Upper lobe of right lung (tissue), 1 donor: ENCODE measurements at regions not wholly inside any gene's neighbourhood (a gene's known extent, or its start where the extent isn't known, plus 50 kb on each side); places are given as distances from the start of the nearest gene placed in this dataset.
"Not testable (repeated sequence)": the region's sequence is repeated elsewhere in the genome, so short reads cannot be mapped to it uniquely, and the experiment has no call there.

Experiments
- ATAC-seq: fragments of 200-7000 bp; cut with Tn5 transposase; one replicate; pipeline ENCODE4 v1.9.1; 2020; ENCODE audit warnings: mild to moderate bottlenecking, moderate library complexity
- DNase-seq: peaks from one replicate; pipeline ENCODE4 v3.0.0-alpha.2; 2020
- H3K27ac ChIP-seq: fragments of 200-600 bp; one replicate; pipeline ENCODE4 v1.8.0; 2022
- H3K27me3 ChIP-seq: fragments of 200-600 bp; one replicate; pipeline ENCODE4 v1.8.0; 2022; ENCODE audit warnings: mild to moderate bottlenecking
- H3K36me3 ChIP-seq: fragments of 200-600 bp; one replicate; pipeline ENCODE4 v1.8.0; 2022
- H3K4me1 ChIP-seq: fragments of 200-600 bp; one replicate; pipeline ENCODE4 v1.8.0; 2022
- H3K4me3 ChIP-seq: fragments of 200-600 bp; one replicate; pipeline ENCODE4 v1.8.0; 2022; ENCODE audit warnings: mild to moderate bottlenecking
- H3K9me3 ChIP-seq: fragments of 200-600 bp; one replicate; pipeline ENCODE4 v1.8.0; 2022
- intact Hi-C: fragments of 100-400 bp; cut with DNase I; formaldehyde crosslinking; loops from one replicate; pipeline ENCODE4 v1.11.0; 2022
- TF ChIP-seq, protein P1 (sequence below): fragments of 200-600 bp; IDR thresholded peaks from one replicate; pipeline ENCODE4 v1.8.0; 2022; ENCODE audit warnings: antibody characterized with exemption
- donor health status: DM: no; HTN: yes; CAD: no; lungs with severe emphysema.

DNA sequence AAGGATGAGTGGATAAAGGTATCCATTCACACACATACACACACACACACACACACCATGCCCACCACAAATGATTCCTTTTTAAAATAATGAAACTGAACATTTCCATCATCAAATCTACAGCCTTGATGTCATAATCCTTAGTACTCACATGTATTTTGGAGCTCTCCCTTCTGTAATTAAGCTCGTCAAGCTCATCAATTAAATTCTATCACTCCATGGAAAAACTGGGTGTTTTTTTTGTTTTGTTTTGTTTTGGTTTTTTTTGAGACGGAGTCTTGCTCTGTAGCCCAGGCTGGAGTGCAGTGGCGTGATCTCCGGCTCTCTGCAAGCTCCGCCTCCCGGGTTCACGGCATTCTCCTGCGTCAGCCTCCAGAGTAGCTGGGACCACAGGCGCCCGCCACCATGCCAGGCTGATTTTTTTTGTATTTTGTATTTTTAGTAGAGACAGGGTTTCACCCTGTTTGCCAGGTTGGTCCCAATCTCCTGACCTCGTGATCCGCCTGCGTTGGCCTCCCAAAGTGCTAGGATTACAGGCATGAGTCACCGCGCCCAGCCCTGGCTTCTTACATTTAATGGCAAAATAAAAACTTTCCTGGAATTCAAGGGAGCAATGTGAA lies 78.6 kb upstream of the RGPD4 start:
- H3K4me1 ChIP-seq, result no peaks in the 10 kb centered on the region
- H3K27ac ChIP-seq, result no peak overlapping the region
- intact Hi-C loops, result no loop called here
- H3K9me3 ChIP-seq, result no peaks in the 10 kb centered on the region
- no peaks in the 10 kb centered on the region for H3K27me3 ChIP-seq
- no peak for ATAC-seq
- no peak for DNase-seq
- no peak overlapping the region for H3K4me3 ChIP-seq
- H3K36me3 ChIP-seq, result no peaks in the 10 kb centered on the region
- TF ChIP-seq, protein P1, sequence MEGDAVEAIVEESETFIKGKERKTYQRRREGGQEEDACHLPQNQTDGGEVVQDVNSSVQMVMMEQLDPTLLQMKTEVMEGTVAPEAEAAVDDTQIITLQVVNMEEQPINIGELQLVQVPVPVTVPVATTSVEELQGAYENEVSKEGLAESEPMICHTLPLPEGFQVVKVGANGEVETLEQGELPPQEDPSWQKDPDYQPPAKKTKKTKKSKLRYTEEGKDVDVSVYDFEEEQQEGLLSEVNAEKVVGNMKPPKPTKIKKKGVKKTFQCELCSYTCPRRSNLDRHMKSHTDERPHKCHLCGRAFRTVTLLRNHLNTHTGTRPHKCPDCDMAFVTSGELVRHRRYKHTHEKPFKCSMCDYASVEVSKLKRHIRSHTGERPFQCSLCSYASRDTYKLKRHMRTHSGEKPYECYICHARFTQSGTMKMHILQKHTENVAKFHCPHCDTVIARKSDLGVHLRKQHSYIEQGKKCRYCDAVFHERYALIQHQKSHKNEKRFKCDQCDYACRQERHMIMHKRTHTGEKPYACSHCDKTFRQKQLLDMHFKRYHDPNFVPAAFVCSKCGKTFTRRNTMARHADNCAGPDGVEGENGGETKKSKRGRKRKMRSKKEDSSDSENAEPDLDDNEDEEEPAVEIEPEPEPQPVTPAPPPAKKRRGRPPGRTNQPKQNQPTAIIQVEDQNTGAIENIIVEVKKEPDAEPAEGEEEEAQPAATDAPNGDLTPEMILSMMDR, result no peak

DNA sequence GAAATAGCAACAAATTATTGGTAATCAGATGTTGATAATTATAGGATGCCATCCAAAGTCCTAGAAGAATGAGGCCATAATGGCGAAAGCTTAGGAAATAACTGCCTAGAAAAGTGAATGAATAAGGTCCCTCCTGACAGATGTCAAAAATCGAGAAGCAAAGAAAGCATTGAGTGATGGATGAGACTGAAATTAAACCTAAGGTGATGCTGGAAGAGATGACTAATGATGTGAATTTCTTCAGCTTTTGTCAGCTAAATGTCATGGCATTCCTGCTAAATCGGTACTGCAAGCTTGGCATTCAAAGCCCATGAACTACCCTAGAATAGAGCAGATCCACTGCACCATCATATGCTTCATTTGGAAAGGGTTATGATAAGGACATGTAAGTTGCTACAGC lies 74.8 kb upstream of the RGPD4 start:
- intact Hi-C loops, result no loop called here

GRCh38 chr2:107753806-107754205 lies 72.9 kb upstream of the RGPD4 start:
- DNase-seq, ATAC-seq, H3K4me1 ChIP-seq, H3K27ac ChIP-seq, H3K27me3 ChIP-seq, H3K4me3 ChIP-seq, intact Hi-C loops, H3K9me3 ChIP-seq, H3K36me3 ChIP-seq: not testable (repeated sequence)

More for the DNA sequence above, 74.8 kb upstream of the RGPD4 start:
- no peak overlapping the region for H3K27ac ChIP-seq
- no peaks in the 10 kb centered on the region for H3K27me3 ChIP-seq
- H3K9me3 ChIP-seq, result no peaks in the 10 kb centered on the region
- no peaks in the 10 kb centered on the region for H3K4me1 ChIP-seq
- ATAC-seq, result no peak
- H3K36me3 ChIP-seq, result no peaks in the 10 kb centered on the region
- H3K4me3 ChIP-seq, result no peak overlapping the region
- TF ChIP-seq, protein P1, result no peak
- no peak for DNase-seq

- intact Hi-C loops, result no loop called here
These were observed 69.5 kb upstream of the RGPD4 start for GRCh38 chr2:107757223-107757622.

GRCh38 chr2:107760620-107761364 lies 65.9 kb upstream of the RGPD4 start:
- DNase-seq (no peak), ATAC-seq (no peak)
- intact Hi-C loops, result no loop called here
- TF ChIP-seq, protein P1, result no peak
- Histone ChIP-seq H3K27ac (no peak overlapping the region), H3K27me3 (no peaks in the 10 kb centered on the region), H3K36me3 (no peaks in the 10 kb centered on the region), H3K4me3 (no peak overlapping the region), H3K4me1 (no peaks in the 10 kb centered on the region), H3K9me3 (no peaks in the 10 kb centered on the region)

More at GRCh38 chr2:107757223-107757622, 69.5 kb upstream of the RGPD4 start:
- Histone ChIP-seq H3K27me3 (no peaks in the 10 kb centered on the region), H3K4me1 (no peaks in the 10 kb centered on the region), H3K4me3 (no peak overlapping the region), H3K36me3 (no peaks in the 10 kb centered on the region), H3K9me3 (no peaks in the 10 kb centered on the region), H3K27ac (no peak overlapping the region)
- no peak for DNase-seq
- ATAC-seq, result no peak
- TF ChIP-seq, protein P1, result no peak

DNA sequence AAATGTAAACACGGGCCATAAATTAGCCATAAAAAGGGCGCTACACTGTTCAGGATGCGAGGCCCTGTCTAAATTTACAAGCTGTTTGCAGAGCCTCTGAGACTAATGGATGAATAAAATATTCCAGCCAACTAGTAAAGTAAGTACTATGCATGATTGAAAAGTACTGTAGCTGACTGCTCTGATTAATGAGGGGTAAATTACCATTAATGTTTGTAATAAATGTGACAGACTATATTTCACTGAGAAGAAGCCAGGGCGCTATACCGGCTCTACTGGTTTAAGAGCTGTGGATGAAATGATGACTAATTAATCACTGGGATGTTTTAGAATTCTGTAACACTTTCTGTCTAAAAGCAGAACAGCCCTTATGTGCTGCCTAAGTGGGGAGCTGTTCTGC lies 54.3 kb upstream of the RGPD4 start:
- ATAC-seq (no peak), DNase-seq (no peak)
- intact Hi-C loops, result no loop called here
- Histone ChIP-seq H3K36me3 (no peaks in the 10 kb centered on the region), H3K4me3 (no peak overlapping the region), H3K27me3 (no peaks in the 10 kb centered on the region), H3K4me1 (no peaks in the 10 kb centered on the region), H3K9me3 (no peaks in the 10 kb centered on the region), H3K27ac (no peak overlapping the region)
- TF ChIP-seq, protein P1, result no peak
